ENCODE measurements at regions not wholly inside any gene's neighbourhood (a gene's known extent, or its start where the extent isn't known, plus 50 kb on each side); places are given as distances from the start of the nearest gene placed in this dataset.

GRCh38 chr1:173287785-173288184 lies 80.7 kb upstream of the TNFSF4 start:
- no peak for DNase-seq (ENCODE audit: low spot score in 2 of 2)
- no peaks in the 10 kb centered on the region for H3K27me3 ChIP-seq
- H3K9me3 ChIP-seq, result peaks cover 0 to 12% of the 10 kb centered on the region in 2 donors
- no peak overlapping the region for H3K27ac ChIP-seq
- no peaks in the 10 kb centered on the region for H3K4me1 ChIP-seq
- no peak overlapping the region for H3K4me3 ChIP-seq
- H3K36me3 ChIP-seq, result no peaks in the 10 kb centered on the region
- no peak for TF ChIP-seq CTCF (IDR thresholded peaks at IDR 0.05)
- no peak for TF ChIP-seq POLR2AphosphoS5 (IDR thresholded peaks at IDR 0.05)
- no peak for TF ChIP-seq POLR2A (IDR thresholded peaks at IDR 0.05)
- intact Hi-C loops (cut with DNase I; ENCODE audit: low total_unique reads), result no loop called here

GRCh38 chr1:173293756-173294155 lies 86.6 kb upstream of the TNFSF4 start:
- Histone ChIP-seq H3K27ac (no peak overlapping the region), H3K4me3 (no peak overlapping the region), H3K9me3 (peaks cover 0 to 12% of the 10 kb centered on the region in 2 donors), H3K36me3 (no peaks in the 10 kb centered on the region), H3K4me1 (no peaks in the 10 kb centered on the region), H3K27me3 (no peaks in the 10 kb centered on the region)
- no peak for TF ChIP-seq CTCF (IDR thresholded peaks at IDR 0.05)
- TF ChIP-seq POLR2AphosphoS5 (IDR thresholded peaks at IDR 0.05), result no peak
- TF ChIP-seq POLR2A (IDR thresholded peaks at IDR 0.05), result no peak
- intact Hi-C loops (cut with DNase I; ENCODE audit: low total_unique reads), result no loop called here
- DNase-seq (ENCODE audit: low spot score in 2 of 2), result no peak

GRCh38 chr1:173294843-173295242 lies 87.7 kb upstream of the TNFSF4 start:
- intact Hi-C loops (cut with DNase I; ENCODE audit: low total_unique reads), result no loop called here

GRCh38 chr1:173295391-173295790 lies 88.3 kb upstream of the TNFSF4 start:
- intact Hi-C loops (cut with DNase I; ENCODE audit: low total_unique reads), result no loop called here
- DNase-seq (ENCODE audit: low spot score in 2 of 2), result no peak

More at GRCh38 chr1:173294843-173295242, 87.7 kb upstream of the TNFSF4 start:
- Histone ChIP-seq H3K4me3 (no peak overlapping the region), H3K36me3 (no peaks in the 10 kb centered on the region), H3K4me1 (no peaks in the 10 kb centered on the region), H3K27me3 (no peaks in the 10 kb centered on the region), H3K27ac (no peak overlapping the region), H3K9me3 (peaks cover 0 to 7% of the 10 kb centered on the region in 2 donors)
- no peak for TF ChIP-seq POLR2AphosphoS5 (IDR thresholded peaks at IDR 0.05)
- no peak for TF ChIP-seq POLR2A (IDR thresholded peaks at IDR 0.05)
- no peak for TF ChIP-seq CTCF (IDR thresholded peaks at IDR 0.05)
- no peak for DNase-seq (ENCODE audit: low spot score in 2 of 2)

GRCh38 chr1:173295995-173296394 lies 88.9 kb upstream of the TNFSF4 start:
- DNase-seq (ENCODE audit: low spot score in 2 of 2), result no peak
- intact Hi-C loops (cut with DNase I; ENCODE audit: low total_unique reads), result no loop called here
- TF ChIP-seq POLR2AphosphoS5 (IDR thresholded peaks at IDR 0.05), result no peak
- no peak for TF ChIP-seq POLR2A (IDR thresholded peaks at IDR 0.05)
- TF ChIP-seq CTCF (IDR thresholded peaks at IDR 0.05), result no peak
- Histone ChIP-seq H3K27me3 (no peaks in the 10 kb centered on the region), H3K27ac (no peak overlapping the region), H3K9me3 (peaks cover 0 to 7% of the 10 kb centered on the region in 2 donors), H3K36me3 (no peaks in the 10 kb centered on the region), H3K4me1 (no peaks in the 10 kb centered on the region), H3K4me3 (no peak overlapping the region)

More at GRCh38 chr1:173295391-173295790, 88.3 kb upstream of the TNFSF4 start:
- Histone ChIP-seq H3K27ac (no peak overlapping the region), H3K36me3 (no peaks in the 10 kb centered on the region), H3K9me3 (peaks cover 0 to 7% of the 10 kb centered on the region in 2 donors), H3K27me3 (no peaks in the 10 kb centered on the region), H3K4me1 (no peaks in the 10 kb centered on the region), H3K4me3 (no peak overlapping the region)
- TF ChIP-seq CTCF (IDR thresholded peaks at IDR 0.05), result no peak
- no peak for TF ChIP-seq POLR2A (IDR thresholded peaks at IDR 0.05)
- no peak for TF ChIP-seq POLR2AphosphoS5 (IDR thresholded peaks at IDR 0.05)
